Astrocyte (in vitro differentiated cells and primary cell): ENCODE measurements at regions not wholly inside any gene's neighbourhood (a gene's known extent, or its start where the extent isn't known, plus 50 kb on each side); places are given as distances from the start of the nearest gene placed in this dataset.

Source experiments
- DNase-seq: peaks from one replicate; pipeline ENCODE4 v3.0.0-alpha.2; 2010; ENCODE audit warnings: low read depth
- FAIRE-seq: peaks from 2 replicates; lab custom pipeline; 2011; peaks lifted over from hg19 to GRCh38; lab: Jason Lieb, UNC
- H2AFZ ChIP-seq: 2 replicates; pipeline ENCODE4 v1.6.0; 2012; ENCODE audit warnings: low read depth, low read length, inconsistent platforms
- H3K27ac ChIP-seq: 2 replicates; pipeline ENCODE4 v1.5.1; 2011; ENCODE audit warnings: low read depth, low read length, inconsistent platforms
- H3K27me3 ChIP-seq: 2 replicates; pipeline ENCODE4 v1.6.0; 2011; ENCODE audit warnings: low read length, inconsistent platforms; ENCODE audit not compliant: insufficient read depth
- H3K36me3 ChIP-seq: 2 replicates; pipeline ENCODE4 v1.5.1; 2011; ENCODE audit warnings: low read length, inconsistent platforms; ENCODE audit not compliant: insufficient read depth
- H3K4me1 ChIP-seq: 2 replicates; pipeline ENCODE4 v1.5.1; 2011; ENCODE audit warnings: low read length, inconsistent platforms; ENCODE audit not compliant: insufficient read depth
- H3K4me2 ChIP-seq: 2 replicates; pipeline ENCODE4 v1.6.0; 2012; ENCODE audit warnings: low read length, inconsistent platforms
- H3K4me3 ChIP-seq: 2 replicates; pipeline ENCODE4 v1.5.1; 2011; ENCODE audit warnings: low read depth, mild to moderate bottlenecking, low read length, inconsistent platforms; ENCODE audit not compliant: insufficient read depth
- H3K79me2 ChIP-seq: 2 replicates; pipeline ENCODE4 v1.6.0; 2012; ENCODE audit warnings: mild to moderate bottlenecking, low read length, inconsistent platforms; ENCODE audit not compliant: insufficient read depth
- H3K9ac ChIP-seq: 2 replicates; pipeline ENCODE4 v1.6.0; 2012; ENCODE audit warnings: mild to moderate bottlenecking, low read length, inconsistent platforms
- H3K9me3 ChIP-seq: 2 replicates; pipeline ENCODE4 v1.5.1; 2012; ENCODE audit warnings: low read depth, mild to moderate bottlenecking, low read length, inconsistent platforms; ENCODE audit not compliant: insufficient read depth
- H4K20me1 ChIP-seq: 2 replicates; pipeline ENCODE4 v1.6.0; 2012; ENCODE audit warnings: low read length, inconsistent platforms; ENCODE audit not compliant: insufficient read depth
- H3K27ac Mint-ChIP-seq: one replicate; pipeline ENCODE4 v1.8.0; 2021; ENCODE audit warnings: mild to moderate bottlenecking, mixed read lengths; ENCODE audit not compliant: unreplicated experiment
- H3K27me3 Mint-ChIP-seq: one replicate; pipeline ENCODE4 v1.8.0; 2021; ENCODE audit warnings: low read depth, mixed read lengths; ENCODE audit not compliant: unreplicated experiment
- H3K36me3 Mint-ChIP-seq: one replicate; pipeline ENCODE4 v1.8.0; 2021; ENCODE audit warnings: low read depth, mixed read lengths; ENCODE audit not compliant: unreplicated experiment
- H3K4me1 Mint-ChIP-seq: one replicate; pipeline ENCODE4 v1.8.0; 2021; ENCODE audit warnings: low read depth, mixed read lengths; ENCODE audit not compliant: unreplicated experiment
- H3K4me3 Mint-ChIP-seq: one replicate; pipeline ENCODE4 v1.8.0; 2021; ENCODE audit warnings: mild to moderate bottlenecking, moderate library complexity, mixed read lengths; ENCODE audit not compliant: unreplicated experiment
- H3K9me3 Mint-ChIP-seq: one replicate; pipeline ENCODE4 v1.8.0; 2021; ENCODE audit warnings: mild to moderate bottlenecking, mixed read lengths; ENCODE audit not compliant: unreplicated experiment
- EZH2 ChIP-seq: IDR thresholded peaks from 2 replicates; pipeline ENCODE4 v1.6.1; 2012; ENCODE audit warnings: mild to moderate bottlenecking, low read length, inconsistent platforms; ENCODE audit not compliant: insufficient read depth
- TF ChIP-seq, protein P1 (sequence below): IDR thresholded peaks from 2 replicates; pipeline ENCODE4 v1.5.1; 2011; ENCODE audit warnings: low read depth, mild to moderate bottlenecking, inconsistent platforms, low read length, moderate library complexity; ENCODE audit not compliant: insufficient read depth

DNA sequence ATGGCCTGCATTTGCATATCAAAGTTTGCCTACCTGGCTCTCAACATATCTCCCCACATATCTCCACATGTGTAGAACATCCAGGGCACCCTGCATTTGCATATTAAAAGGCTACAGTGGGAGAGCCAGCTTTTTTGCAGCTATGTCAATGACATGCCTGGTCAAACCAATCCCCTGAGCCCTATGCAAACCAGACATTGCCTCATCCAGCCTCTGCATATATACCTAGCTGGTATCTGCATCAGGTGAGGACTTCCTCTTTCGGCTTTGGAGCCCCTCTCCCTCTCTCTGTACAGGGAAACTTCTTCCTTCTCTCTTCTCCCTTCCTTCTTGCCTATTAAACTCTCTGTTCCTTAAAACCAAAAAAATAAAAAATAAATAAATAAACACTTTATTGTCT is 142.7 kb upstream of the STEAP4 start:
- H3K79me2 ChIP-seq: no peaks in the 10 kb centered on the region
- no peaks in the 10 kb centered on the region for H3K9me3 ChIP-seq
- Mint-ChIP-seq H3K9me3 (no peaks in the 10 kb centered on the region), H3K27me3 (no peaks in the 10 kb centered on the region), H3K4me3 (no peak overlapping the region), H3K4me1 (peaks cover 6% of the 10 kb centered on the region), H3K27ac (no peak overlapping the region), H3K36me3 (no peaks in the 10 kb centered on the region)
- H3K4me1 ChIP-seq: no peaks in the 10 kb centered on the region
- no peak overlapping the region for H3K4me3 ChIP-seq
- TF ChIP-seq EZH2: no peak
- TF ChIP-seq, protein P1, sequence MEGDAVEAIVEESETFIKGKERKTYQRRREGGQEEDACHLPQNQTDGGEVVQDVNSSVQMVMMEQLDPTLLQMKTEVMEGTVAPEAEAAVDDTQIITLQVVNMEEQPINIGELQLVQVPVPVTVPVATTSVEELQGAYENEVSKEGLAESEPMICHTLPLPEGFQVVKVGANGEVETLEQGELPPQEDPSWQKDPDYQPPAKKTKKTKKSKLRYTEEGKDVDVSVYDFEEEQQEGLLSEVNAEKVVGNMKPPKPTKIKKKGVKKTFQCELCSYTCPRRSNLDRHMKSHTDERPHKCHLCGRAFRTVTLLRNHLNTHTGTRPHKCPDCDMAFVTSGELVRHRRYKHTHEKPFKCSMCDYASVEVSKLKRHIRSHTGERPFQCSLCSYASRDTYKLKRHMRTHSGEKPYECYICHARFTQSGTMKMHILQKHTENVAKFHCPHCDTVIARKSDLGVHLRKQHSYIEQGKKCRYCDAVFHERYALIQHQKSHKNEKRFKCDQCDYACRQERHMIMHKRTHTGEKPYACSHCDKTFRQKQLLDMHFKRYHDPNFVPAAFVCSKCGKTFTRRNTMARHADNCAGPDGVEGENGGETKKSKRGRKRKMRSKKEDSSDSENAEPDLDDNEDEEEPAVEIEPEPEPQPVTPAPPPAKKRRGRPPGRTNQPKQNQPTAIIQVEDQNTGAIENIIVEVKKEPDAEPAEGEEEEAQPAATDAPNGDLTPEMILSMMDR: no peak
- no peaks in the 10 kb centered on the region for H3K27me3 ChIP-seq
- FAIRE-seq (no peak), DNase-seq (no peak)
- no peak overlapping the region for H3K4me2 ChIP-seq
- no peaks in the 10 kb centered on the region for H3K36me3 ChIP-seq
- no peaks in the 10 kb centered on the region for H4K20me1 ChIP-seq
- no peak overlapping the region for H2AFZ ChIP-seq
- H3K27ac ChIP-seq: no peak overlapping the region
- H3K9ac ChIP-seq: no peak overlapping the region

DNA sequence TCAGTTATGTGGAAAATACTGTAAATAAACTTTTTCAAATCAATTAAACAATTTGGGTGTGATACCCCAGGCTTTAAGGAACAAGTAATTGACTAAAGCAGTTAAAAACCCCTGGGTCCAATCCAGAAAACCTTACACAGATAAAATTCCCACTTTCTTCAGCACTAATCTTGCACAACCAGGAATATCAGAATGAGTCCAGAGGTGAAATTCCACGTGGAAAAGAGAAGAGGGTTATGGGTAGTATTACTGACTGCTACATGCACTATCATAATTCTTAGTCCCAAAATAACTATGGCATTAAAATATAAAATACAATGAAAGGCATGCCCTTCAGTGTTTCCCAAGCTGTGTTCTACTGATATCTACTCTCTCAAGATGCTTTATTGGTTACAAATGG is 135.7 kb upstream of the STEAP4 start:
- H3K36me3 ChIP-seq: no peaks in the 10 kb centered on the region
- no peak overlapping the region for H3K4me2 ChIP-seq
- Mint-ChIP-seq H3K9me3 (no peaks in the 10 kb centered on the region), H3K36me3 (no peaks in the 10 kb centered on the region), H3K4me3 (no peak overlapping the region), H3K4me1 (peaks cover 4% of the 10 kb centered on the region), H3K27me3 (no peaks in the 10 kb centered on the region), H3K27ac (no peak overlapping the region)
- H3K27me3 ChIP-seq: no peaks in the 10 kb centered on the region
- no peak overlapping the region for H2AFZ ChIP-seq
- H3K79me2 ChIP-seq: no peaks in the 10 kb centered on the region
- TF ChIP-seq, protein P1: no peak
- H3K4me3 ChIP-seq: no peak overlapping the region
- no peaks in the 10 kb centered on the region for H3K9me3 ChIP-seq
- H4K20me1 ChIP-seq: no peaks in the 10 kb centered on the region
- DNase-seq (no peak), FAIRE-seq (no peak)
- H3K4me1 ChIP-seq: no peaks in the 10 kb centered on the region
- H3K27ac ChIP-seq: no peak overlapping the region
- H3K9ac ChIP-seq: no peak overlapping the region

DNA sequence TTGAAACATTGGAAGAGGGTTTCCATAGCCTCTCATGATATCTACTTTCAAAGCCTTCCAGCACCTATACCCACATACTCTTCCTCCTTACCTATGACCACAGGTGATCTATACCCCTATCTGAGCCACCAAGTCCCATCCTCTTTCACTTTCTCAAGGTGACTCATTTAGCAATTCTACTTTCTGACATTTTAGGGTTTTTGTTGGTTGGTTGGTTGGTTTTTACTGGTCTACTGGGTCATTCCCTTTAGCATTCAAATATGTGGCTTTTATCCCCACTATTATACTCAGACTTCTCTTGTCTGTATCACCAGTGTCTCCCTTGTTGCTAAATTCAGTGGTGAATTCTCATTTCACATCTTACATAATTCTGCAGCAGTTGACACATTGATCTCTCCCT is 130.4 kb upstream of the STEAP4 start:
- Histone ChIP-seq H3K4me2 (no peak overlapping the region), H3K4me1 (no peaks in the 10 kb centered on the region), H3K4me3 (no peak overlapping the region), H2AFZ (no peak overlapping the region), H3K36me3 (no peaks in the 10 kb centered on the region), H3K27me3 (no peaks in the 10 kb centered on the region), H3K9me3 (no peaks in the 10 kb centered on the region), H3K9ac (no peak overlapping the region), H3K79me2 (no peaks in the 10 kb centered on the region), H4K20me1 (no peaks in the 10 kb centered on the region), H3K27ac (no peak overlapping the region)
- H3K36me3 Mint-ChIP-seq: no peaks in the 10 kb centered on the region
- TF ChIP-seq EZH2: no peak
- TF ChIP-seq, protein P1: no peak
- H3K27me3 Mint-ChIP-seq: no peaks in the 10 kb centered on the region
- FAIRE-seq: no peak
- H3K27ac Mint-ChIP-seq: no peak overlapping the region
- no peak overlapping the region for H3K4me3 Mint-ChIP-seq
- DNase-seq: no peak
- no peaks in the 10 kb centered on the region for H3K4me1 Mint-ChIP-seq
- H3K9me3 Mint-ChIP-seq: no peaks in the 10 kb centered on the region
